ENCODE measurements at regions not wholly inside any gene's neighbourhood (a gene's known extent, or its start where the extent isn't known, plus 50 kb on each side); places are given as distances from the start of the nearest gene placed in this dataset.

DNA sequence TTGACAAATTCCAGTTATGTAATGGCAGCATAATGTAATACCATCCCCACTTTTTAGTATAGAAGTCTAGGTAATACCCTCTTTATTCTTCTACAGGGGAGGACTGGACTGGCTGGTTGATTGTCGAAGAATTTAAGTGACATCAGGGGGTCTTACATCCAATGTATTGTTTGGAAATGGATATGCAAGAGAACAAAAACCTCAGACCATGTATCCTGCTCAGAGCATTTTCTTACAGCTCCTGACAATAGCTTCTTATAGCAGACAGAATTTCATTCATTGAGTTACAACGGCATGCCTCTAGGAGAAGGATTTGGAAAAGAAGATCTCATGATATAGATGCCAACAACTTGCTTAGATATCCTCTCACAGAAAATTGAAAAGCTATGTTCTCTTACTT lies 2032.3 kb downstream of the EFNA5 start:
- Mint-ChIP-seq H3K9me3 (ENCODE audit: unreplicated experiment) (no peaks in the 10 kb centered on the region), H3K4me1 (ENCODE audit: insufficient read depth, unreplicated experiment) (no peaks in the 10 kb centered on the region), H3K36me3 (ENCODE audit: insufficient read depth, unreplicated experiment) (no peaks in the 10 kb centered on the region), H3K27ac (ENCODE audit: low read depth, unreplicated experiment) (no peak overlapping the region), H3K27me3 (ENCODE audit: insufficient read depth, unreplicated experiment) (no peaks in the 10 kb centered on the region), H3K4me3 (ENCODE audit: unreplicated experiment) (no peak overlapping the region)
- intact Hi-C loops (cut with micrococcal nuclease) = no loop called here
- no TSS peak for BruUV-seq (replicated peaks)
- no peak for DNase-seq (ENCODE audit: unreplicated experiment)
- TF ChIP-seq, protein P1, sequence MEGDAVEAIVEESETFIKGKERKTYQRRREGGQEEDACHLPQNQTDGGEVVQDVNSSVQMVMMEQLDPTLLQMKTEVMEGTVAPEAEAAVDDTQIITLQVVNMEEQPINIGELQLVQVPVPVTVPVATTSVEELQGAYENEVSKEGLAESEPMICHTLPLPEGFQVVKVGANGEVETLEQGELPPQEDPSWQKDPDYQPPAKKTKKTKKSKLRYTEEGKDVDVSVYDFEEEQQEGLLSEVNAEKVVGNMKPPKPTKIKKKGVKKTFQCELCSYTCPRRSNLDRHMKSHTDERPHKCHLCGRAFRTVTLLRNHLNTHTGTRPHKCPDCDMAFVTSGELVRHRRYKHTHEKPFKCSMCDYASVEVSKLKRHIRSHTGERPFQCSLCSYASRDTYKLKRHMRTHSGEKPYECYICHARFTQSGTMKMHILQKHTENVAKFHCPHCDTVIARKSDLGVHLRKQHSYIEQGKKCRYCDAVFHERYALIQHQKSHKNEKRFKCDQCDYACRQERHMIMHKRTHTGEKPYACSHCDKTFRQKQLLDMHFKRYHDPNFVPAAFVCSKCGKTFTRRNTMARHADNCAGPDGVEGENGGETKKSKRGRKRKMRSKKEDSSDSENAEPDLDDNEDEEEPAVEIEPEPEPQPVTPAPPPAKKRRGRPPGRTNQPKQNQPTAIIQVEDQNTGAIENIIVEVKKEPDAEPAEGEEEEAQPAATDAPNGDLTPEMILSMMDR (IDR thresholded peaks at IDR 0.05; ENCODE audit: unreplicated experiment) = no peak
- ChIA-PET CTCF (no interaction called here), POLR2A (no interaction called here)

DNA sequence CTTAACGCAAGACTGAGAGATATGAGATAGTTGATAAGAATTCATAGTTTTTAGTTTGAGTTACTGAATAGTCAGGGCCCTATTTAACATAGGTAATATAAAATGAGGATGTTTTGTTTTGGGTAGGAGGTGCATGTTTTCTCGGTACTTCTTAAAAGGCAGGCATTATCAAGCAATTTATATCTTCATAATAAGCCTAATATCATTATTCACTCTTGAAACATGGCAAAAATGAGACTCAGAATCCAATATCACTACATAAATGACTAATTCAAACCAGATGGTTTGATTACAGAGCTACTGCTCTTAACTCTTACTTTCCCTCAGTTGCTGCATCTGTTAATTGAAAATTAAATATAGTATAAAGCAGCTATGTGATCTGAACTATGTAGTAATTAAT lies 2038.7 kb downstream of the EFNA5 start:
- Mint-ChIP-seq H3K36me3 (ENCODE audit: insufficient read depth, unreplicated experiment) (no peaks in the 10 kb centered on the region), H3K4me3 (ENCODE audit: unreplicated experiment) (no peak overlapping the region), H3K4me1 (ENCODE audit: insufficient read depth, unreplicated experiment) (no peaks in the 10 kb centered on the region), H3K9me3 (ENCODE audit: unreplicated experiment) (no peaks in the 10 kb centered on the region), H3K27ac (ENCODE audit: low read depth, unreplicated experiment) (no peak overlapping the region), H3K27me3 (ENCODE audit: insufficient read depth, unreplicated experiment) (no peaks in the 10 kb centered on the region)
- no peak for DNase-seq (ENCODE audit: unreplicated experiment)
- no TSS peak for BruUV-seq (replicated peaks)
- ChIA-PET CTCF (no interaction called here), POLR2A (interaction anchor here (0.6 kb wide), 1 partner anchor 879 kb away, joined by 3 read pairs; no protein-coding TSS in a partner anchor)
- intact Hi-C loops (cut with micrococcal nuclease) = no loop called here
- TF ChIP-seq, protein P1 (IDR thresholded peaks at IDR 0.05; ENCODE audit: unreplicated experiment) = no peak

DNA sequence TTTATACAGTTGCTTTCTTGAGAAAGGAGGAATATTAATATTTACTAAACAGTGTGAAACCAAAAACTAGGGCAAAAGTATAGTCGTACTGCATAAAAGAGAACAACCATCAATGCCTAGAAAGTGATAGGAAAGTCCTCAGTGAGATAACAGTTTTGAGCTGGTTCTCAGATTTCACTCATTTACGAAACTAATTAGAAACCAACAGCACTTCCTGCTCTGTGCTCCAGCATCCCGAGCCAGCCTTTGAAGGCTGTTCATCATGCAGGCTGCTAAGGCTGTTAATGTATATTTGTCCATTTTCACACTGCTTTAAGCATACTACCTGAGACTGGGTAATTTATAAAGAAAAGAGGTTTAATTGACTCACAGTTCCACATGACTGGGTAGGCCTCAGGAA lies 2039.9 kb downstream of the EFNA5 start:
- no peaks in the 10 kb centered on the region for H3K27me3 Mint-ChIP-seq (ENCODE audit: insufficient read depth, unreplicated experiment)
- no peak overlapping the region for H3K27ac Mint-ChIP-seq (ENCODE audit: low read depth, unreplicated experiment)
- H3K4me1 Mint-ChIP-seq (ENCODE audit: insufficient read depth, unreplicated experiment) = no peaks in the 10 kb centered on the region
- intact Hi-C loops (cut with micrococcal nuclease) = no loop called here
- no peak for DNase-seq (ENCODE audit: unreplicated experiment)
- ChIA-PET POLR2A (no interaction called here), CTCF (no interaction called here)
- no peak overlapping the region for H3K4me3 Mint-ChIP-seq (ENCODE audit: unreplicated experiment)
- BruUV-seq (replicated peaks) = no TSS peak
- no peaks in the 10 kb centered on the region for H3K9me3 Mint-ChIP-seq (ENCODE audit: unreplicated experiment)
- no peaks in the 10 kb centered on the region for H3K36me3 Mint-ChIP-seq (ENCODE audit: insufficient read depth, unreplicated experiment)
- TF ChIP-seq, protein P1 (IDR thresholded peaks at IDR 0.05; ENCODE audit: unreplicated experiment) = no peak

DNA sequence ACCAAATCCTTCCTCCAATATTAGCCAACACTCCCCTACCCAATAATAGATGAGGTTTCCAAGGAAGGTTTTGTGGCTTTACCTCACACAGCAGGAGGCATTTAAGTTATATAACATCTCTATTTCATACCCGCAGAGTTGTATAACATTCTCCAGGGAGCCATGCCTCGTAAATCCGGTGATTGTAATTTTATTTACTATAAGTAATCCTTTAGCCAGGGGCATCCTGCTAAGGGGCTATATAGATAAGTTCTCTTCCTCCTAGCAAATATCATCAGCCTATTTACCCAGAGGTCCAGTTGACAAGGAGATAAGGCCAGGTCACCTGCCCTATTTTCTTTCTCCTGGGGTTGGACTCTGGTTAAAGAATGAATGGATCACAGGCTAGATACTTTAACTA lies 2051.0 kb downstream of the EFNA5 start:
- no peaks in the 10 kb centered on the region for H3K36me3 Mint-ChIP-seq (ENCODE audit: insufficient read depth, unreplicated experiment)
- TF ChIP-seq, protein P1 (IDR thresholded peaks at IDR 0.05; ENCODE audit: unreplicated experiment) = no peak
- intact Hi-C loops (cut with micrococcal nuclease) = no loop called here
- no peaks in the 10 kb centered on the region for H3K9me3 Mint-ChIP-seq (ENCODE audit: unreplicated experiment)
- CTCF ChIA-PET = no interaction called here
- H3K27ac Mint-ChIP-seq (ENCODE audit: low read depth, unreplicated experiment) = no peak overlapping the region
- H3K4me1 Mint-ChIP-seq (ENCODE audit: insufficient read depth, unreplicated experiment) = no peaks in the 10 kb centered on the region
- no peaks in the 10 kb centered on the region for H3K27me3 Mint-ChIP-seq (ENCODE audit: insufficient read depth, unreplicated experiment)
- POLR2A ChIA-PET = no interaction called here
- no TSS peak for BruUV-seq (replicated peaks)
- H3K4me3 Mint-ChIP-seq (ENCODE audit: unreplicated experiment) = no peak overlapping the region
- no peak for DNase-seq (ENCODE audit: unreplicated experiment)

All from MCF 10A (cell line).